AG04450 (cell line): ENCODE measurements at regions not wholly inside any gene's neighbourhood (a gene's known extent, or its start where the extent isn't known, plus 50 kb on each side); places are given as distances from the start of the nearest gene placed in this dataset.

Experiments used
- CTCF ChIA-PET: fragments of 300-600, 350-600 bp; formaldehyde crosslinking; extraction: SDS; loops from one replicate; lab custom pipeline; 2022; ENCODE audit warnings: antibody characterized with exemption, inconsistent platforms; lab: Charles Lee
- POLR2A ChIA-PET: fragments of 350-600 bp; formaldehyde crosslinking; extraction: SDS; loops from one replicate; lab custom pipeline; 2021; ENCODE audit warnings: antibody characterized with exemption, inconsistent platforms; lab: Yijun Ruan, JAX
- DNase-seq: peaks from one replicate; pipeline ENCODE4 v3.0.0-alpha.2; 2011; ENCODE audit warnings: low read depth, low spot score
- H3K27ac ChIP-seq: one replicate; pipeline ENCODE4 v1.5.1; 2012; ENCODE audit warnings: low read depth, low read length, control low read depth
- H3K27me3 ChIP-seq: one replicate; pipeline ENCODE4 v1.6.0; 2012; ENCODE audit warnings: low read length; ENCODE audit not compliant: control insufficient read depth, insufficient read depth
- H3K4me3 ChIP-seq: 2 replicates; pipeline ENCODE4 v1.5.1; 2011; ENCODE audit warnings: mild to moderate bottlenecking, low read depth, low read length, control low read depth
- H3K9me3 ChIP-seq: 2 replicates; pipeline ENCODE4 v1.5.1; 2012; ENCODE audit warnings: low read length; ENCODE audit not compliant: control insufficient read depth, insufficient read depth
- CTCF ChIP-seq: IDR thresholded peaks from 2 replicates; pipeline ENCODE4 v1.5.1; 2011; ENCODE audit warnings: low read depth, low read length, control low read depth, inconsistent platforms

- CTCF ChIA-PET = no interaction called here
- Histone ChIP-seq H3K27me3 (no peaks in the 10 kb centered on the region), H3K27ac (no peak overlapping the region), H3K9me3 (no peaks in the 10 kb centered on the region), H3K4me3 (no peak overlapping the region)
- POLR2A ChIA-PET = no interaction called here
- DNase-seq = no peak
- TF ChIP-seq CTCF = no peak
Measured at GRCh38 chr7:83872501-83872900, 223.6 kb upstream of the SEMA3E start.

- Histone ChIP-seq H3K9me3 (no peaks in the 10 kb centered on the region), H3K27me3 (no peaks in the 10 kb centered on the region), H3K4me3 (no peak overlapping the region), H3K27ac (no peak overlapping the region)
- no peak for DNase-seq
- TF ChIP-seq CTCF = no peak
- ChIA-PET CTCF (no interaction called here), POLR2A (no interaction called here)
Measured at GRCh38 chr7:83870515-83870914, 221.6 kb upstream of the SEMA3E start.

DNA sequence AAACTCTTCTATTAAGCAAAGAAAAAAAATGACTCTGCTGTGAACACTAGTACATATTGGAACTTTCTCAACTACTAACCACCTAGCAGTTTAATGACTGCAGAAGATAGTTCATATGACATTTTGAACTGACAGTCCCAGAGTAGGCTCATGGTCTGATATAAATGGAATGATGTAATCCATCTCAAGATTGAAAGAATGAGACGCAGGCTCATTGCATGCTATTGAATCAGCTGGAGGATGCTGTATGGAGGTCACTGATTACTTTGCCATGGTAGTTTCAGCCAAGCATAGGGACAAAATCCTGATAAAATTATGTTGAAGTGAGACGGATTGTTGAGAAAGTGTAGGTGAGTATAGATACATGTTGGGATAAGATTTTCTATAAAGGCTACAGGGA lies 217.6 kb upstream of the SEMA3E start:
- no peak overlapping the region for H3K4me3 ChIP-seq
- CTCF ChIA-PET = no interaction called here
- no peak overlapping the region for H3K27ac ChIP-seq
- POLR2A ChIA-PET = no interaction called here
- TF ChIP-seq CTCF = no peak
- H3K9me3 ChIP-seq = no peaks in the 10 kb centered on the region
- H3K27me3 ChIP-seq = no peaks in the 10 kb centered on the region
- no peak for DNase-seq

- no peak for DNase-seq
- Histone ChIP-seq H3K27me3 (no peaks in the 10 kb centered on the region), H3K27ac (no peak overlapping the region), H3K4me3 (no peak overlapping the region), H3K9me3 (no peaks in the 10 kb centered on the region)
- ChIA-PET CTCF (no interaction called here), POLR2A (no interaction called here)
- TF ChIP-seq CTCF = no peak
Measured at GRCh38 chr7:83864551-83864950, 215.6 kb upstream of the SEMA3E start.

GRCh38 chr7:83863906-83864305 lies 215.0 kb upstream of the SEMA3E start:
- Histone ChIP-seq H3K9me3 (no peaks in the 10 kb centered on the region), H3K4me3 (no peak overlapping the region), H3K27ac (no peak overlapping the region), H3K27me3 (no peaks in the 10 kb centered on the region)
- TF ChIP-seq CTCF = no peak
- CTCF ChIA-PET = no interaction called here
- POLR2A ChIA-PET = no interaction called here
- DNase-seq = no peak
